Mesenchymal stem cell (in vitro differentiated cells and primary cell): ENCODE measurements at regions not wholly inside any gene's neighbourhood (a gene's known extent, or its start where the extent isn't known, plus 50 kb on each side); places are given as distances from the start of the nearest gene placed in this dataset.
A peak's percentile ranks its signal among the peaks of the same experiment; 100 is the strongest.

ENCODE experiments used
- DNase-seq: peaks from one replicate; pipeline ENCODE4 v3.0.0-alpha.2; 2013
- H2AFZ ChIP-seq: one replicate; pipeline ENCODE4 v1.6.1; 2013; ENCODE audit warnings: low read depth, mild to moderate bottlenecking, control low read depth, inconsistent platforms, low read length, moderate library complexity
- H2AK5ac ChIP-seq: 2 replicates; pipeline ENCODE4 v1.6.1; 2013; ENCODE audit warnings: low read length, moderate library complexity, mild to moderate bottlenecking, inconsistent platforms; ENCODE audit not compliant: severe bottlenecking
- H2BK120ac ChIP-seq: one replicate; pipeline ENCODE4 v1.6.1; 2013; ENCODE audit warnings: low read depth, mild to moderate bottlenecking, inconsistent platforms, low read length, moderate library complexity
- H2BK12ac ChIP-seq, 2 experiments: one replicate each; pipeline ENCODE4 v1.6.1; 2013; ENCODE audit warnings: inconsistent platforms in 2 of 2, low read length in 2 of 2, mild to moderate bottlenecking in 2 of 2, moderate library complexity in 2 of 2, control low read depth in 1 of 2
- H2BK15ac ChIP-seq: one replicate; pipeline ENCODE4 v1.6.1; 2013; ENCODE audit warnings: mild to moderate bottlenecking, low read depth, inconsistent platforms; ENCODE audit not compliant: poor library complexity, severe bottlenecking
- H2BK5ac ChIP-seq: 2 replicates; pipeline ENCODE4 v1.6.1; 2013; ENCODE audit warnings: low read depth, mild to moderate bottlenecking, low read length, control low read depth, inconsistent platforms; ENCODE audit not compliant: poor library complexity, severe bottlenecking
- H3K14ac ChIP-seq, 2 experiments: one replicate each; pipeline ENCODE4 v1.6.1; 2013; ENCODE audit warnings: inconsistent platforms in 2 of 2, low read length in 2 of 2, control low read depth in 1 of 2, mild to moderate bottlenecking in 1 of 2, moderate library complexity in 1 of 2
- H3K18ac ChIP-seq, 2 experiments: one replicate each; pipeline ENCODE4 v1.6.1; 2013; ENCODE audit warnings: inconsistent platforms in 2 of 2, low read length in 2 of 2, control low read depth in 1 of 2, low read depth in 1 of 2, mild to moderate bottlenecking in 1 of 2
- H3K23ac ChIP-seq, 2 experiments: one replicate each; pipeline ENCODE4 v1.6.1; 2013; ENCODE audit warnings: inconsistent platforms in 2 of 2, low read length in 2 of 2, mild to moderate bottlenecking in 2 of 2, moderate library complexity in 2 of 2, control low read depth in 1 of 2
- H3K27ac ChIP-seq: 2 replicates; pipeline ENCODE4 v1.5.1; 2013; ENCODE audit warnings: mild to moderate bottlenecking, moderate library complexity, low read length, control low read depth, inconsistent platforms; ENCODE audit not compliant: poor library complexity, severe bottlenecking
- H3K27me3 ChIP-seq, 2 experiments: 2 replicates each; pipeline versions ENCODE4 v1.6.1 to v1.7.0; 2013; ENCODE audit warnings: low read length in 2 of 2, mild to moderate bottlenecking in 2 of 2, moderate library complexity in 2 of 2, control low read depth in 1 of 2, inconsistent platforms in 1 of 2; ENCODE audit not compliant: control insufficient read depth in 1 of 2, insufficient read depth in 1 of 2
- H3K36me3 ChIP-seq, 2 experiments: 2 replicates each; pipeline versions ENCODE4 v1.6.1 to v1.7.0; 2013; ENCODE audit warnings: low read length in 2 of 2, control low read depth in 1 of 2, inconsistent platforms in 1 of 2, low read depth in 1 of 2, mild to moderate bottlenecking in 1 of 2; ENCODE audit not compliant: insufficient read depth in 2 of 2, control insufficient read depth in 1 of 2
- H3K4ac ChIP-seq, 2 experiments: one replicate each; pipeline ENCODE4 v1.6.1; 2013; ENCODE audit warnings: inconsistent platforms in 2 of 2, low read length in 2 of 2, mild to moderate bottlenecking in 2 of 2, moderate library complexity in 2 of 2, control low read depth in 1 of 2, low read depth in 1 of 2
- H3K4me1 ChIP-seq: 2 replicates; pipeline ENCODE4 v1.6.1; 2013; ENCODE audit warnings: low read depth, low read length, control low read depth; ENCODE audit not compliant: control insufficient read depth, insufficient read depth
- H3K4me2 ChIP-seq: 2 replicates; pipeline ENCODE4 v1.6.1; 2013; ENCODE audit warnings: low read length, mild to moderate bottlenecking, inconsistent platforms; ENCODE audit not compliant: poor library complexity, severe bottlenecking
- H3K4me3 ChIP-seq, 2 experiments: 2 replicates each; pipeline versions ENCODE4 v1.5.1 to v1.7.0; 2013; ENCODE audit warnings: low read length in 2 of 2, mild to moderate bottlenecking in 2 of 2, control low read depth in 1 of 2, low read depth in 1 of 2; ENCODE audit not compliant: insufficient read depth in 1 of 2
- H3K79me1 ChIP-seq: replicated peaks from 2 replicates; pipeline ENCODE4 v1.6.1; 2013; ENCODE audit warnings: mild to moderate bottlenecking, control low read depth, low read length, inconsistent platforms; ENCODE audit not compliant: poor library complexity, severe bottlenecking
- H3K9ac ChIP-seq: 2 replicates; pipeline ENCODE4 v1.7.0; 2013; ENCODE audit warnings: mild to moderate bottlenecking, low read length, moderate library complexity
- H3K9me3 ChIP-seq: 2 replicates; pipeline ENCODE4 v1.7.0; 2013; ENCODE audit warnings: mild to moderate bottlenecking, low read length; ENCODE audit not compliant: control insufficient read depth
- H4K8ac ChIP-seq: one replicate; pipeline ENCODE4 v1.6.1; 2013; ENCODE audit warnings: inconsistent platforms, mild to moderate bottlenecking, low read length, moderate library complexity
- H4K91ac ChIP-seq: one replicate; pipeline ENCODE4 v1.6.1; 2013; ENCODE audit warnings: mild to moderate bottlenecking, low read length, inconsistent platforms
- WGBS: methylation state at CpG from one replicate; pipeline ENCODE4 v1.1.7; 2013; ENCODE audit warnings: mixed read lengths; 5-methylcytosine and 5-hydroxymethylcytosine counted together

- Histone ChIP-seq H3K27me3 (peaks cover 7 to 17% of the 10 kb centered on the region in 2 experiments), H3K9me3 (peaks cover 5% of the 10 kb centered on the region), H3K4me3 (no peak overlapping the region), H2BK120ac (no peak overlapping the region), H3K27ac (no peak overlapping the region), H3K14ac (no peak overlapping the region), H3K9ac (no peak overlapping the region), H3K4me2 (no peak overlapping the region), H3K4ac (no peak overlapping the region), H4K91ac (no peak overlapping the region), H2AFZ (no peak overlapping the region), H2AK5ac (no peak overlapping the region), H3K18ac (no peak overlapping the region), H2BK5ac (no peak overlapping the region), H3K23ac (no peak overlapping the region), H2BK15ac (no peak overlapping the region), H3K4me1 (peaks cover 2% of the 10 kb centered on the region), H2BK12ac (no peak overlapping the region), H3K36me3 (no peaks in the 10 kb centered on the region), H4K8ac (no peak overlapping the region), H3K79me1 (no peaks in the 10 kb centered on the region)
- no peak for DNase-seq
- WGBS, result 78% methylated on average over 8 of the region's 8 CpGs
These were observed 773.1 kb upstream of the TBX3 start for GRCh38 chr12:115456946-115457689.

GRCh38 chr12:115455268-115455681 is 771.3 kb upstream of the TBX3 start:
- H3K14ac ChIP-seq, result no peak overlapping the region
- no peak overlapping the region for H2BK5ac ChIP-seq
- H4K8ac ChIP-seq, result peak overlapping the region; percentile 42
- H3K4me1 ChIP-seq, result peaks cover 5% of the 10 kb centered on the region
- H3K9ac ChIP-seq, result no peak overlapping the region
- peak; percentile 59 for DNase-seq
- H2BK12ac ChIP-seq, result no peak overlapping the region
- WGBS, result 54% methylated on average over 8 of the region's 8 CpGs
- no peak overlapping the region for H3K18ac ChIP-seq
- peaks cover 5% of the 10 kb centered on the region for H3K9me3 ChIP-seq
- H2AK5ac ChIP-seq, result no peak overlapping the region
- H3K4ac ChIP-seq, result no peak overlapping the region
- H2AFZ ChIP-seq, result no peak overlapping the region
- H3K4me2 ChIP-seq, result no peak overlapping the region
- no peaks in the 10 kb centered on the region for H3K79me1 ChIP-seq
- no peak overlapping the region for H3K23ac ChIP-seq
- H4K91ac ChIP-seq, result no peak overlapping the region
- H2BK120ac ChIP-seq, result no peak overlapping the region
- H3K27me3 ChIP-seq, result peaks cover 20 to 31% of the 10 kb centered on the region in 2 experiments
- no peak overlapping the region for H3K27ac ChIP-seq
- H2BK15ac ChIP-seq, result no peak overlapping the region
- no peak overlapping the region for H3K4me3 ChIP-seq
- no peaks in the 10 kb centered on the region for H3K36me3 ChIP-seq

GRCh38 chr12:115452751-115453281 is 768.8 kb upstream of the TBX3 start:
- 48% methylated on average over 10 of the region's 10 CpGs for WGBS
- Histone ChIP-seq H2BK12ac (peak overlapping the region in 1 of 2 experiments; percentile 23), H3K18ac (no peak overlapping the region)

More at GRCh38 chr12:115452751-115453281, 768.8 kb upstream of the TBX3 start:
- H3K27me3 ChIP-seq, result peaks cover 25 to 43% of the 10 kb centered on the region in 2 experiments
- H3K9me3 ChIP-seq, result no peaks in the 10 kb centered on the region
- peaks cover 5% of the 10 kb centered on the region for H3K4me1 ChIP-seq
- no peak overlapping the region for H3K23ac ChIP-seq
- H3K4me2 ChIP-seq, result no peak overlapping the region
- H4K8ac ChIP-seq, result no peak overlapping the region
- H3K79me1 ChIP-seq, result no peaks in the 10 kb centered on the region
- H3K36me3 ChIP-seq, result no peaks in the 10 kb centered on the region
- no peak overlapping the region for H3K9ac ChIP-seq
- no peak overlapping the region for H2BK15ac ChIP-seq
- peak overlapping the region in 1 of 2 experiments; percentile 79 for H3K14ac ChIP-seq
- H2AFZ ChIP-seq, result no peak overlapping the region
- H2BK5ac ChIP-seq, result no peak overlapping the region
- H3K27ac ChIP-seq, result no peak overlapping the region
- no peak overlapping the region for H3K4me3 ChIP-seq
- DNase-seq, result no peak
- H2BK120ac ChIP-seq, result no peak overlapping the region
- no peak overlapping the region for H4K91ac ChIP-seq
- H3K4ac ChIP-seq, result no peak overlapping the region
- no peak overlapping the region for H2AK5ac ChIP-seq
